NCI-H1436 (cell line): ENCODE measurements at regions not wholly inside any gene's neighbourhood (a gene's known extent, or its start where the extent isn't known, plus 50 kb on each side); places are given as distances from the start of the nearest gene placed in this dataset.

Experiments used
- DNase-seq: peaks from one replicate; lab custom pipeline; 2025; lab: John Stamatoyannopoulos, UW

GRCh38 chr9:85155352-85155751 is 485.8 kb downstream of the NTRK2 start:
- no peak for DNase-seq

- DNase-seq = no peak
These were observed 482.2 kb downstream of the NTRK2 start for GRCh38 chr9:85151741-85152140.

- DNase-seq = no peak
These were observed 481.6 kb downstream of the NTRK2 start for GRCh38 chr9:85151162-85151561.

- DNase-seq = no peak
These were observed 477.6 kb downstream of the NTRK2 start for GRCh38 chr9:85147046-85147640.

- no peak for DNase-seq
These were observed 473.4 kb downstream of the NTRK2 start for GRCh38 chr9:85142968-85143367.

- DNase-seq = no peak
These were observed 473.0 kb downstream of the NTRK2 start for GRCh38 chr9:85142496-85142911.

GRCh38 chr9:85137696-85138095 is 468.2 kb downstream of the NTRK2 start:
- DNase-seq = no peak

GRCh38 chr9:85136987-85137386 is 467.5 kb downstream of the NTRK2 start:
- DNase-seq = no peak

- DNase-seq = no peak
These were observed 467.0 kb downstream of the NTRK2 start for GRCh38 chr9:85136507-85136906.

- DNase-seq = no peak
These were observed 461.2 kb downstream of the NTRK2 start for GRCh38 chr9:85130764-85131163.

- no peak for DNase-seq
These were observed 460.7 kb downstream of the NTRK2 start for GRCh38 chr9:85130260-85130659.

GRCh38 chr9:85129514-85129913 is 460.0 kb downstream of the NTRK2 start:
- DNase-seq = no peak

- DNase-seq = no peak
These were observed 449.6 kb downstream of the NTRK2 start for GRCh38 chr9:85118990-85119755.

- no peak for DNase-seq
These were observed 448.3 kb downstream of the NTRK2 start for GRCh38 chr9:85117831-85118230.

- DNase-seq = no peak
These were observed 445.9 kb downstream of the NTRK2 start for GRCh38 chr9:85115473-85115872.

- DNase-seq = no peak
These were observed 445.3 kb downstream of the NTRK2 start for GRCh38 chr9:85114799-85115198.

GRCh38 chr9:85112933-85113418 is 443.4 kb downstream of the NTRK2 start:
- DNase-seq = no peak

GRCh38 chr9:85112391-85112790 is 442.9 kb downstream of the NTRK2 start:
- DNase-seq = no peak

GRCh38 chr9:85108746-85109145 is 439.2 kb downstream of the NTRK2 start:
- DNase-seq = no peak

- DNase-seq = no peak
These were observed 438.7 kb downstream of the NTRK2 start for GRCh38 chr9:85108229-85108628.

GRCh38 chr9:85089188-85089969 is 419.9 kb downstream of the NTRK2 start:
- DNase-seq = no peak

- no peak for DNase-seq
These were observed 412.4 kb downstream of the NTRK2 start for GRCh38 chr9:85081963-85082362.

- DNase-seq = no peak
These were observed 409.8 kb downstream of the NTRK2 start for GRCh38 chr9:85079349-85079748.
